CD4-positive, alpha-beta T cell (primary cell): ENCODE measurements at regions not wholly inside any gene's neighbourhood (a gene's known extent, or its start where the extent isn't known, plus 50 kb on each side); places are given as distances from the start of the nearest gene placed in this dataset.

Experiments
- ATAC-seq: fragments of 200-7000 bp; cut with Tn5 transposase; one replicate; pipeline ENCODE4 v1.10.0; 2022; ENCODE audit warnings: mild to moderate bottlenecking; ENCODE audit not compliant: poor library complexity
- CTCF ChIA-PET: fragments of 350-600 bp; sonication (Branson Sonifier 250); formaldehyde crosslinking; loops from one replicate; lab custom pipeline; 2021; ENCODE audit warnings: antibody characterized with exemption, inconsistent platforms; lab: Charles Lee
- POLR2A ChIA-PET: fragments of 350-600 bp; sonication (Branson Sonifier 250); formaldehyde crosslinking; loops from one replicate; lab custom pipeline; 2021; ENCODE audit warnings: antibody characterized with exemption, inconsistent platforms; lab: Charles Lee
- DNase-seq, 14 experiments: peaks; one replicate each; pipeline ENCODE4 v3.0.0-alpha.2; 2013 to 2020; ENCODE audit warnings: mixed read lengths in 2 of 14
- H3K27ac ChIP-seq, 2 donors: one replicate each; pipeline versions ENCODE4 v1.5.1 to v1.7.0; 2013; ENCODE audit warnings: low read length in 2 of 2, low read depth in 1 of 2, mild to moderate bottlenecking in 1 of 2
- H3K27me3 ChIP-seq, 2 experiments: 1 replicate in 1 of 2; 2 replicates in 1 of 2; pipeline versions ENCODE4 v1.6.1 to v1.7.0; 2013; ENCODE audit warnings: low read length in 2 of 2, control low read depth in 1 of 2, mild to moderate bottlenecking in 1 of 2, moderate library complexity in 1 of 2; ENCODE audit not compliant: insufficient read depth in 2 of 2, control insufficient read depth in 1 of 2
- H3K36me3 ChIP-seq: one replicate; pipeline ENCODE4 v1.6.1; 2013; ENCODE audit warnings: low read length, control low read depth; ENCODE audit not compliant: insufficient read depth
- H3K4me1 ChIP-seq: one replicate; pipeline ENCODE4 v1.6.1; 2013; ENCODE audit warnings: low read length, control low read depth; ENCODE audit not compliant: insufficient read depth
- H3K4me3 ChIP-seq: one replicate; pipeline ENCODE4 v1.5.1; 2013; ENCODE audit warnings: mild to moderate bottlenecking, low read length, moderate library complexity
- H3K9me3 ChIP-seq, 2 experiments: 1 replicate in 1 of 2; 2 replicates in 1 of 2; pipeline versions ENCODE4 v1.6.1 to v1.7.0; 2013; ENCODE audit warnings: low read length in 2 of 2, mild to moderate bottlenecking in 2 of 2, control low read depth in 1 of 2, moderate library complexity in 1 of 2; ENCODE audit not compliant: control insufficient read depth in 1 of 2, insufficient read depth in 1 of 2
- H3K27ac Mint-ChIP-seq: one replicate; pipeline ENCODE4 v1.8.0; 2020; ENCODE audit warnings: mixed read lengths
- H3K27me3 Mint-ChIP-seq: one replicate; pipeline ENCODE4 v1.8.0; 2021; ENCODE audit warnings: mixed read lengths
- H3K36me3 Mint-ChIP-seq: one replicate; pipeline ENCODE4 v1.8.0; 2021; ENCODE audit warnings: low read depth, mixed read lengths
- H3K4me1 Mint-ChIP-seq: one replicate; pipeline ENCODE4 v1.8.0; 2021; ENCODE audit warnings: low read depth, mixed read lengths
- H3K4me3 Mint-ChIP-seq: one replicate; pipeline ENCODE4 v1.8.0; 2020; ENCODE audit warnings: mild to moderate bottlenecking, mixed read lengths
- H3K9me3 Mint-ChIP-seq: one replicate; pipeline ENCODE4 v1.8.0; 2020; ENCODE audit warnings: mixed read lengths
- intact Hi-C, 2 experiments: fragments of 100-400 bp; cut with DNase I in 1 of 2; cut with micrococcal nuclease in 1 of 2; formaldehyde crosslinking; loops; one replicate each; pipeline versions ENCODE4 v1.15.1 to v1.9.0; 2023 to 2025; cut with DNase I, micrococcal nuclease
- TF ChIP-seq, protein P1 (sequence below): fragments of 200-600 bp; IDR thresholded peaks from one replicate; pipeline ENCODE4 v1.8.0; 2022; ENCODE audit warnings: antibody characterized with exemption, mild to moderate bottlenecking

GRCh38 chr4:127071443-127071842, 561.3 kb upstream of the INTU start:
- H3K4me3 ChIP-seq = no peak overlapping the region
- H3K27me3 Mint-ChIP-seq = no peaks in the 10 kb centered on the region
- DNase-seq (no peak), ATAC-seq (no peak)
- no peaks in the 10 kb centered on the region for H3K27me3 ChIP-seq
- TF ChIP-seq, protein P1, sequence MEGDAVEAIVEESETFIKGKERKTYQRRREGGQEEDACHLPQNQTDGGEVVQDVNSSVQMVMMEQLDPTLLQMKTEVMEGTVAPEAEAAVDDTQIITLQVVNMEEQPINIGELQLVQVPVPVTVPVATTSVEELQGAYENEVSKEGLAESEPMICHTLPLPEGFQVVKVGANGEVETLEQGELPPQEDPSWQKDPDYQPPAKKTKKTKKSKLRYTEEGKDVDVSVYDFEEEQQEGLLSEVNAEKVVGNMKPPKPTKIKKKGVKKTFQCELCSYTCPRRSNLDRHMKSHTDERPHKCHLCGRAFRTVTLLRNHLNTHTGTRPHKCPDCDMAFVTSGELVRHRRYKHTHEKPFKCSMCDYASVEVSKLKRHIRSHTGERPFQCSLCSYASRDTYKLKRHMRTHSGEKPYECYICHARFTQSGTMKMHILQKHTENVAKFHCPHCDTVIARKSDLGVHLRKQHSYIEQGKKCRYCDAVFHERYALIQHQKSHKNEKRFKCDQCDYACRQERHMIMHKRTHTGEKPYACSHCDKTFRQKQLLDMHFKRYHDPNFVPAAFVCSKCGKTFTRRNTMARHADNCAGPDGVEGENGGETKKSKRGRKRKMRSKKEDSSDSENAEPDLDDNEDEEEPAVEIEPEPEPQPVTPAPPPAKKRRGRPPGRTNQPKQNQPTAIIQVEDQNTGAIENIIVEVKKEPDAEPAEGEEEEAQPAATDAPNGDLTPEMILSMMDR = no peak
- no peak overlapping the region for H3K27ac ChIP-seq
- H3K36me3 Mint-ChIP-seq = no peaks in the 10 kb centered on the region
- H3K36me3 ChIP-seq = no peaks in the 10 kb centered on the region
- intact Hi-C loops = no loop called here
- POLR2A ChIA-PET = no interaction called here
- H3K4me3 Mint-ChIP-seq = no peak overlapping the region
- H3K4me1 Mint-ChIP-seq = no peaks in the 10 kb centered on the region
- CTCF ChIA-PET = no interaction called here
- no peaks in the 10 kb centered on the region for H3K4me1 ChIP-seq
- no peak overlapping the region for H3K27ac Mint-ChIP-seq
- peaks cover 0 to 4% of the 10 kb centered on the region in 2 experiments for H3K9me3 ChIP-seq
- H3K9me3 Mint-ChIP-seq = peaks cover 6% of the 10 kb centered on the region

DNA sequence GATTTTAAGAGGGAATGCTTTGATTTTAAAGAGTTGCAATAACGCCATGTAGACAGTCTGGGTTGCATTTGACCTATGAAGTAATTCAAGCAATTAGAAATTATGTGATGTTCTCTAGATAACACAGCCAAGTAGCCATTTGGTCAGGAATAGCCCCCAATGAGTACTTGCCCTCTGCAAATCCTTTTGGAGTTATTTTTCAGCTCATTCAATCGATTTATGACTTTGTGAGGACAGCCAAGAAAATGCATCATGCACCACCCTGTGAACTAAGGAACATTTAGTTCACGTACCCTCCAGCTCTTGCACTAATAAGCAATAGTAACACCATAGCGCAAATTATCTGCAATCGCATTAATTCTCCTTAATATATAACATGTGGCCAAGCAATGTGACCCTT, 552.6 kb upstream of the INTU start:
- no peak overlapping the region for H3K4me3 ChIP-seq
- H3K27ac ChIP-seq = no peak overlapping the region
- peaks cover 0 to 13% of the 10 kb centered on the region in 2 experiments for H3K9me3 ChIP-seq
- no peak overlapping the region for H3K27ac Mint-ChIP-seq
- H3K4me3 Mint-ChIP-seq = no peak overlapping the region
- ChIA-PET CTCF (no interaction called here), POLR2A (no interaction called here)
- no peaks in the 10 kb centered on the region for H3K4me1 ChIP-seq
- H3K9me3 Mint-ChIP-seq = peaks cover 5% of the 10 kb centered on the region
- no peaks in the 10 kb centered on the region for H3K4me1 Mint-ChIP-seq
- H3K36me3 Mint-ChIP-seq = no peaks in the 10 kb centered on the region
- no peaks in the 10 kb centered on the region for H3K27me3 Mint-ChIP-seq
- no peak for ATAC-seq
- intact Hi-C loops = no loop called here
- DNase-seq = no peak
- TF ChIP-seq, protein P1 = no peak
- no peaks in the 10 kb centered on the region for H3K27me3 ChIP-seq
- no peaks in the 10 kb centered on the region for H3K36me3 ChIP-seq

GRCh38 chr4:127081041-127081440, 551.7 kb upstream of the INTU start:
- intact Hi-C loops = no loop called here
- DNase-seq (no peak), ATAC-seq (no peak)
- TF ChIP-seq, protein P1 = no peak
- Histone ChIP-seq H3K4me3 (no peak overlapping the region), H3K27ac (no peak overlapping the region), H3K4me1 (no peaks in the 10 kb centered on the region), H3K27me3 (no peaks in the 10 kb centered on the region), H3K36me3 (no peaks in the 10 kb centered on the region), H3K9me3 (peaks cover 0 to 13% of the 10 kb centered on the region in 2 experiments)
- peaks cover 11% of the 10 kb centered on the region for H3K9me3 Mint-ChIP-seq
- H3K27me3 Mint-ChIP-seq = no peaks in the 10 kb centered on the region
- ChIA-PET POLR2A (no interaction called here), CTCF (no interaction called here)
- H3K4me1 Mint-ChIP-seq = no peaks in the 10 kb centered on the region
- no peak overlapping the region for H3K4me3 Mint-ChIP-seq
- H3K27ac Mint-ChIP-seq = no peak overlapping the region
- peaks cover 3% of the 10 kb centered on the region for H3K36me3 Mint-ChIP-seq
